ENCODE measurements at regions not wholly inside any gene's neighbourhood (a gene's known extent, or its start where the extent isn't known, plus 50 kb on each side); places are given as distances from the start of the nearest gene placed in this dataset.

DNA sequence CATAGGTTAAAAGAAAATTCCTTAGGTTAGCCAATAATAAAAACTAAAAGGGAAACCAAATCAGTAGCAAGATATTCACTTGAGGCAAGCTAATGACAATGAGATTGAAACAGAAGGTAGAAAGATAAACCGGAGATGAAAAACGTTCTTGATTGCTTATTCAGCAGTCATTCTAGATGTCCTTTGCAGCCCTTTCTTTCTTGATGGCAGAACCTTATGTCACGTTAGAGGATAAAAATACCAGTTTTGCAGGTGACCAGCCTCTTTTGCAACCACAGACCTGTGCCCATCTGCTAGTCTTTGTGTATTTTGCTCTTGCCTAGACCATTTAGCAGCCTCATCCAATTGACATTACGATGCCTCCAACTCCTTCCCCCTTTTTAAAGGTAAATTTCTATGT, 337.8 kb downstream of the DMAC1 start:
- Histone ChIP-seq H4K5ac (ENCODE audit: insufficient read length, low read depth, low read length) (no peak overlapping the region), H3K4me1 (replicated peaks in 1 of 4; ENCODE audit: control insufficient read depth in 3 of 4, insufficient read depth in 4 of 4, low read length in 3 of 4) (no peaks in the 10 kb centered on the region), H2AK5ac (ENCODE audit: low read depth, low read length) (no peak overlapping the region), H3K4ac (replicated peaks; ENCODE audit: insufficient read length, low read depth, low read length) (no peak overlapping the region), H3K27me3 (replicated peaks in 1 of 4; ENCODE audit: control insufficient read depth in 3 of 4, extremely low read depth in 1 of 4, insufficient read depth in 3 of 4, low read length in 3 of 4) (no peaks in the 10 kb centered on the region), H3K23me2 (ENCODE audit: low read depth, low read length) (no peaks in the 10 kb centered on the region), H3K36me3 (ENCODE audit: control insufficient read depth in 2 of 4, insufficient read depth in 4 of 4, low read length in 3 of 4) (no peaks in the 10 kb centered on the region), H2BK5ac (ENCODE audit: low read depth, low read length) (no peak overlapping the region), H4K20me1 (replicated peaks in 1 of 2; ENCODE audit: control insufficient read depth in 1 of 2, insufficient read depth in 2 of 2, low read length in 2 of 2) (no peaks in the 10 kb centered on the region), H3K4me3 (ENCODE audit: extremely low read depth in 1 of 4, insufficient read depth in 2 of 4, low read depth in 3 of 4, low read length in 4 of 4) (no peak overlapping the region), H3K79me1 (ENCODE audit: low read depth, low read length) (no peaks in the 10 kb centered on the region), H3K56ac (replicated peaks; ENCODE audit: insufficient read length, low read depth, low read length) (no peak overlapping the region), H2BK20ac (ENCODE audit: low read length) (no peak overlapping the region), H3K4me2 (ENCODE audit: insufficient read depth in 1 of 2, low read depth in 2 of 2, low read length in 2 of 2) (no peak overlapping the region), H2BK120ac (replicated peaks; ENCODE audit: low read depth, low read length) (no peak overlapping the region), H4K8ac (ENCODE audit: extremely low read depth, insufficient read depth, low read length) (no peak overlapping the region), H2BK15ac (ENCODE audit: low read length) (no peak overlapping the region), H4K91ac (replicated peaks; ENCODE audit: insufficient read length, low read length) (no peak overlapping the region), H2AFZ (ENCODE audit: low read length) (0 out of 2 replicates have a peak overlapping the region, but pooled peaks have one; percentile 52), H3K18ac (ENCODE audit: extremely low read depth, low read length) (no peak overlapping the region), H3K27ac (ENCODE audit: low read depth, low read length) (no peak overlapping the region), H3K14ac (ENCODE audit: insufficient read length) (no peak overlapping the region), H2BK12ac (ENCODE audit: low read depth, low read length) (no peak overlapping the region), H3K23ac (ENCODE audit: insufficient read length) (no peak overlapping the region), H3K79me2 (ENCODE audit: control insufficient read depth in 1 of 2, insufficient read depth in 2 of 2, low read length in 2 of 2) (no peaks in the 10 kb centered on the region), H3K9me3 (ENCODE audit: insufficient read depth in 2 of 2, low read depth in 1 of 2, low read length in 1 of 2) (no peaks in the 10 kb centered on the region), H3K9ac (replicated peaks in 1 of 4; ENCODE audit: extremely low read depth in 1 of 4, low read depth in 3 of 4, low read length in 3 of 4) (no peak overlapping the region)
- POLR2A ChIA-PET (ENCODE audit: partially characterized antibody): no interaction called here
- CTCF ChIA-PET (ENCODE audit: partially characterized antibody): interaction anchor here (0.9 kb wide), 1 partner anchor 320 kb away, joined by 3 read pairs; no protein-coding TSS in a partner anchor
- DNase-seq (ENCODE audit: low read depth in 1 of 2, low spot score in 2 of 2): no peak
- 87% methylated on average over 4 of the region's 4 CpGs; no CpG with 5 or more reads in 1 of the 2 experiments for WGBS, 2 experiments (ENCODE audit: extremely low coverage in 1 of 2, insufficient coverage in 1 of 2, insufficient read length in 1 of 2, insufficient replicate concordance in 2 of 2, low coverage in 1 of 2, low lambda C conversion rate in 2 of 2, missing lambda C conversion rate in 1 of 2)
- FAIRE-seq: no peak
- no peak for TF ChIP-seq EP300 (IDR thresholded peaks at IDR 0.05; ENCODE audit: borderline replicate concordance in 1 of 2, low read depth in 2 of 2, low read length in 2 of 2)
- no peak for TF ChIP-seq EZH2 (IDR thresholded peaks at IDR 0.05; ENCODE audit: low read depth, low read length, severe bottlenecking)
- TF ChIP-seq ATF3 (IDR thresholded peaks at IDR 0.05; ENCODE audit: insufficient read depth, low read depth, low read length): no peak
- no peak for TF ChIP-seq GTF2F1 (IDR thresholded peaks at IDR 0.05; ENCODE audit: borderline replicate concordance, low read depth, low read length)
- no peak for TF ChIP-seq SIN3A (conservative IDR thresholded peaks at IDR 0.05 in 1 of 2, IDR thresholded peaks at IDR 0.05 in 1 of 2; ENCODE audit: low read depth in 1 of 2, low read length in 2 of 2)
- no peak for TF ChIP-seq CREB1 (IDR thresholded peaks at IDR 0.05)
- TF ChIP-seq RFX5 (IDR thresholded peaks at IDR 0.05; ENCODE audit: borderline replicate concordance, low read depth, low read length): no peak
- TF ChIP-seq, protein P1, sequence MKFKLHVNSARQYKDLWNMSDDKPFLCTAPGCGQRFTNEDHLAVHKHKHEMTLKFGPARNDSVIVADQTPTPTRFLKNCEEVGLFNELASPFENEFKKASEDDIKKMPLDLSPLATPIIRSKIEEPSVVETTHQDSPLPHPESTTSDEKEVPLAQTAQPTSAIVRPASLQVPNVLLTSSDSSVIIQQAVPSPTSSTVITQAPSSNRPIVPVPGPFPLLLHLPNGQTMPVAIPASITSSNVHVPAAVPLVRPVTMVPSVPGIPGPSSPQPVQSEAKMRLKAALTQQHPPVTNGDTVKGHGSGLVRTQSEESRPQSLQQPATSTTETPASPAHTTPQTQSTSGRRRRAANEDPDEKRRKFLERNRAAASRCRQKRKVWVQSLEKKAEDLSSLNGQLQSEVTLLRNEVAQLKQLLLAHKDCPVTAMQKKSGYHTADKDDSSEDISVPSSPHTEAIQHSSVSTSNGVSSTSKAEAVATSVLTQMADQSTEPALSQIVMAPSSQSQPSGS (IDR thresholded peaks at IDR 0.05; ENCODE audit: low read length): no peak
- no peak for TF ChIP-seq CBX8 (IDR thresholded peaks at IDR 0.05; ENCODE audit: borderline replicate concordance, low read depth, low read length)
- TF ChIP-seq EGR1 (IDR thresholded peaks at IDR 0.05; ENCODE audit: borderline replicate concordance, low read depth, low read length): no peak
- no peak for TF ChIP-seq FOSL1 (IDR thresholded peaks at IDR 0.05; ENCODE audit: insufficient read depth, low read depth, low read length)
- TF ChIP-seq JUN (IDR thresholded peaks at IDR 0.05; ENCODE audit: low read depth, low read length): no peak

Data from H1 (cell line).